Eye (tissue), 1 donor: ENCODE measurements at regions not wholly inside any gene's neighbourhood (a gene's known extent, or its start where the extent isn't known, plus 50 kb on each side); places are given as distances from the start of the nearest gene placed in this dataset.
A peak's percentile ranks its signal among the peaks of the same experiment; 100 is the strongest.
"Not testable (repeated sequence)": the region's sequence is repeated elsewhere in the genome, so short reads cannot be mapped to it uniquely, and the experiment has no call there.

ENCODE experiments used
- DNase-seq: peaks from one replicate; pipeline ENCODE4 v3.0.0-alpha.2; 2015

- not testable (repeated sequence) for DNase-seq
These were observed 83.1 kb upstream of the WSB1 start for GRCh38 chr17:27210809-27211208.

GRCh38 chr17:27216836-27217235 is 77.1 kb upstream of the WSB1 start:
- DNase-seq, result no peak

GRCh38 chr17:27217631-27218030 is 76.3 kb upstream of the WSB1 start:
- DNase-seq, result no peak

GRCh38 chr17:27218041-27218440 is 75.9 kb upstream of the WSB1 start:
- no peak for DNase-seq

GRCh38 chr17:27218719-27219488 is 75.0 kb upstream of the WSB1 start:
- no peak for DNase-seq

- DNase-seq, result no peak
These were observed 71.4 kb upstream of the WSB1 start for GRCh38 chr17:27222515-27222914.

GRCh38 chr17:27224526-27225315 is 69.2 kb upstream of the WSB1 start:
- no peak for DNase-seq

GRCh38 chr17:27226611-27227230 is 67.2 kb upstream of the WSB1 start:
- no peak for DNase-seq

GRCh38 chr17:27230996-27231395 is 62.9 kb upstream of the WSB1 start:
- no peak for DNase-seq

GRCh38 chr17:27232328-27232727 is 61.6 kb upstream of the WSB1 start:
- no peak for DNase-seq

GRCh38 chr17:27233059-27233458 is 60.9 kb upstream of the WSB1 start:
- no peak for DNase-seq

- DNase-seq, result no peak
These were observed 60.1 kb upstream of the WSB1 start for GRCh38 chr17:27233776-27234175.

- peak; percentile 93 for DNase-seq
These were observed 57.1 kb upstream of the WSB1 start for GRCh38 chr17:27236717-27237315.

- DNase-seq, result no peak
These were observed 56.0 kb upstream of the WSB1 start for GRCh38 chr17:27237890-27238289.

- DNase-seq, result no peak
These were observed 54.9 kb upstream of the WSB1 start for GRCh38 chr17:27239046-27239445.

GRCh38 chr17:27239584-27239983 is 54.3 kb upstream of the WSB1 start:
- DNase-seq, result no peak

GRCh38 chr17:27240086-27240801 is 53.7 kb upstream of the WSB1 start:
- DNase-seq, result no peak

GRCh38 chr17:27240802-27241155 is 53.1 kb upstream of the WSB1 start:
- DNase-seq, result no peak

- DNase-seq, result peak; percentile 66
These were observed 52.5 kb upstream of the WSB1 start for GRCh38 chr17:27241346-27241946.

GRCh38 chr17:27242951-27243350 is 51.0 kb upstream of the WSB1 start:
- DNase-seq, result no peak

- no peak for DNase-seq
These were observed 49.9 kb upstream of the WSB1 start for GRCh38 chr17:27244011-27244410.
